GM20431 (cell line): ENCODE measurements at regions not wholly inside any gene's neighbourhood (a gene's known extent, or its start where the extent isn't known, plus 50 kb on each side); places are given as distances from the start of the nearest gene placed in this dataset.

ENCODE experiments used
- in situ Hi-C: fragments of 300-500 bp; cut with MseI, MboI; formaldehyde crosslinking; loops from one replicate; pipeline ENCODE4 v1.15.0; 2020; ENCODE audit warnings: low sequenced_read_pairs; ENCODE audit not compliant: unreplicated experiment

DNA sequence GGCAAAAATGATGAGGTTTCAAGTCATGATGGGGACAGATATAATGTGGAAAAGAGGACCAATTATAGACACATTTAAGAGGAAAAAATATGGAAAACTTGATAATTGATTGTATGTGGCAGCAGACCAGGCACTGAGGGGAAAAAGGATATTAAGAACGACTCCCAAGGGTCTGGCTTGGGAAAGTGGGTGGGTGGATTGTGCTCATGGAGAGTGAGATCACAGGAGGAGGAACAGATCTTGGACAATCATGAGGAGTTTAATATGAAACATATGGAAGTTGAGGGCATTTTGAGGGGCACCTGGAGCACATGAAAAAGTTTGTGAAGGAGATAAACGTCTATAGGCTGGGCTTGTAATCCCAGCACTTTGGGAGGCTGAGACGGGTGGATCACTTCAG lies 454.3 kb upstream of the KLF4 start:
- in situ Hi-C loops: no loop called here

DNA sequence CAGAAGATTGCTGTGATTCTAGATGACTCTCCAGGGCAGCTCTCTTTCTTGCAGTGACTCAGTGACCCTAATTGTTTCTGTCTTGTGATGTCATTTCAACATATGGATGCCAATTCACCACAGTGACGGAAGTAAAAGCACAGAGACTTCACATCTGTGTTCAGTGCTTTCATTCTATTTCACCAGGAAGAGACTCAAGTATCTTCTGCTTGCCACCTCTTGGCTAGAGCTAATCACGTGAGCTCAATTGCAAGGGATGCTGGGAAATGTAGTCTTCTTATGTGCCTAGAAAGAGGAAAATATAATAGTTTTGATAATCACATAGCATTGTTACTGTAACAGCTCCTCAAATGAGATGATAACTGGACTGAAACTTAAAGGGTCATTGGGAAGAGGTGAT lies 453.3 kb upstream of the KLF4 start:
- in situ Hi-C loops: no loop called here

DNA sequence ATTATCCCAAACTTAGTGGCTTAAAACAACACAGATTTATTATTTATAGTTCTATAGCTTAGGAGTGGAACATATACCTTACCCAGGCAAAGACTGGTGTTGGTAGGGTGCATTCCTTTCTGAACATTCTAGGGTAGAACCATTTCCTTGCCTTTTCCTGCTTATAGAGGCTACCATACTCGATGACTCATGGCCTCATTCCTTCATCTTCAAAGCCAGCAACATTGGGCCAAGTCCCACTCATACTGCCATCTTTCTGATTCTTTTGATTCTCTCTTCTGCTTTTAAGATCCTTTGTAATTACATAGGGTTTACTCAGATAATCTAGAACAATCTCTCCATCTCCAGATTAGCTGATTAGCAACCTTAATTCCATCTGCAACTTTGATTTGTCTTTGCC lies 452.7 kb upstream of the KLF4 start:
- in situ Hi-C loops: no loop called here

DNA sequence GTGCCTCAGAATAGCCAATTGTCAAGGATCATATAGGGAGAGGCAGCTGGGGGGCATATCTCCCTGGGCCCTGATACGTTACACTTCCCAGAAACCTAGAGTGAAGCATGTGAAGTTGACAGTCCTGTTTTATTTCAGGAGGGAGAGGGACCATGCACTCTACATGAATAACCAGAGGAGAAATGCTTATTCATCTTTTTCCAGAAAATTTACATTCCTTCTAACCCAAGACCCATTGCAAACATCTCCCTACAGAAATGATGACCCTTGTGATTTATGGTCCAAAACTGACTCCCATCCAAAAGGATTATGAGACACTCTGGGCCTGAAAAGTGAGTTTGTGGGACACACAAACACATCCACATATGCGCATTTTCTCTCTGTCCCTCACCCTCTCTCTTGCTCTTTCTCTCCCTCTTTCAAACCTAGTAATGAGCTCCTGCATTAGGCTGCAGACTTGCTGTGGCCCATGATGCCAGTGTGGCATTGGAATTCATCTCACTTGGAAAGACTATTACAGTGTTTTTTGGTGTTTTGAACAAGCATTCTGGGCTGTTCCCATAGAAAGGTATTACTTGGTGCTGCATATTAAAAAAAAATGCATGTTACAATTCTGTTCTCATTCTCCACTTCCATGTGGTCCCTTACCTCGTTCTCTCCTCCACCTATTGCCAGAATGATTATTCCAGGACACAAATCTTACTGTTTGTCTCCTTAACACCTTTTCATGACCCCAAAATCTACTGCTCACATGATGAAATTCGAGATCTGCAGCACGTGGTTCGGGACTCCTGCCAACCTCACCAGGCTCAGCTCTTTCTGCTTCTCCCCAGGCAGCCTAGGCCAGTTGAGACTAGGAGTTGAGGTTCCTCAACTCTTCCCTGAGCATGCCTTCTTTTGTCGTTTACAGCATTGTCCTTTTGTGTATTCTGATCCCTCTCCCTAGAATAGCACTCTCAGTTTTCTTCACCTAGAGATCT lies 451.3 kb upstream of the KLF4 start:
- in situ Hi-C loops: no loop called here

DNA sequence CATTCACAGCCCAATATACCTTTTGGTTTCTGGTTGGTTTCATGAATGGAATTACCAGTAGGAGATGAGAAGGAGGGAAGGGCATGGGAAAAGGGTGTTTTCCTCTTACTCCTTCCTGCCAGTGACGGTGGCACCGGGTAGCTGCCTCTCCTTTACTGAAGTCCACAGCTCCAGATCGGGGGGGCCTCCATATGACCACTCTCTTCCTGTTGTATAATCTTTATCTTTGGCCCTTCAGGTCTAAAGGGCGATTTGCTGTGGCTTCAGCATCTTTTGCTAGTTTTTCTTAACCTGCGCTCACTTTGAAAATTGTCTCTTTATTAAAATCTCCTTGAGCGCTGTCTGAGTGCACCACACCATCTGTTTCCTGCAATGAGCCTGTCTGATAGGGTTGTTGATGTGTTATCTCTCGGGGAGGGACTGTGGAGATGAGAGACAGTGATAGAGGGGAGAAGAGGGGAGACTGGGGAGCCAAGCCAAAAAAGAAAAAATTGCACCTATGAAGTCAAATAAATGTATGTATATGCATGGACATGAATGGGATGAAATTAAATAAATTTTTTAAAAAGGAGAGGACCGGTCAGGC lies 449.3 kb upstream of the KLF4 start:
- in situ Hi-C loops: no loop called here

DNA sequence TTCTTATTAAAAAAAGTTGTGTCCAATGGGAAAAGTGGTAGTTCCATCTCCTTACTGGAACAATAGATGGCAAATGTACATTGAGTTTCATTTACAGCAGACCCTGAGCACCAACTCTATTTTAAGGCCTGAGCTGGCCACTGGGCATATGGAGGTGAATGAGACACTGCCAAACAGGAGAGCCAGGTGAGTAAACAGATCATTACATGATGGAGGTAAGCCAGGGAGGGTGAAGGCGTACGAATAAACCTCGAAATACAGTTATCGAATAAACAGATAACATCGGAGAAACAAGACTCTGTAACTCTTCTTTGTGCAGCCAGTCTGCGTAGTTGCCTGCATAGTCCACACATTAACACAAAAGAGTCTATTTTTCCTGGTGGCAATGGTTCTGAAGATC lies 446.4 kb upstream of the KLF4 start:
- in situ Hi-C loops: no loop called here

DNA sequence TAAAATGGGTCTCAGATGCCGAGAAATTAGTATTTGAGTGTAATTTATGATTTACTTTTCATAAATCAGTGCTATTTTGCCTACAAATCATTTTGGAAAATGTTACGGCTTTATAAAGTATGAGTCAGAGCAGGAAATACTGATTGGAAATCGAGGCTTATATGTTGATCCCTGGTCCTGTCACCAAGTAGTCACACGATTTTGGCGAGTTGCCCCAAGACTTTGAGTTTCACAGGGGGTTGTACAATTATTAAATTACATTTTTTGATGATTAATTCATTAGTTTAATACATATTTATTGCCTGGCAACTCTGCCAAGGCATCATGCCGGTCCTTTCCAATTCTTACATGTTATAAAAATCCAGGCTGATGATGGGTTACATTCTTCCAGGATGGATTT lies 443.9 kb upstream of the KLF4 start:
- in situ Hi-C loops: no loop called here

DNA sequence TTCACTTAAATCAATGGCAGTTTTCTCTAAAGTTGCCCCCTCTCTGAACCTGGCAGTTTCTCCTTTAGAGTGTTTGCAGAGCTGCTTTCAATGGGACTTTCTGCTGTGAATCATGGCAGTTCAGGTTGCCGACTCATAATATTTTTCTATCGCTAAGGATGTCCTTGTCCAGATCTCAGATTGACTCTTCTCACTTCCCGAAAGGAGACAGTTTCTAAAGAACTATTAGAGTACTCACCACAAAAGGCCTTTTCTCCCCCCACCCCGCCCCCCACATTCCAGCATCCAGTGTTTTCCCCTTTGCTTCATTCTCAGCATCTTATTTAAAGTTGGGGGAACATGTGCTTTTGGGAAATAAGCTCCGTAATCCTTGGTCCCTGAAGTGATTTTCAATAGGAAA lies 443.5 kb upstream of the KLF4 start:
- in situ Hi-C loops: no loop called here

DNA sequence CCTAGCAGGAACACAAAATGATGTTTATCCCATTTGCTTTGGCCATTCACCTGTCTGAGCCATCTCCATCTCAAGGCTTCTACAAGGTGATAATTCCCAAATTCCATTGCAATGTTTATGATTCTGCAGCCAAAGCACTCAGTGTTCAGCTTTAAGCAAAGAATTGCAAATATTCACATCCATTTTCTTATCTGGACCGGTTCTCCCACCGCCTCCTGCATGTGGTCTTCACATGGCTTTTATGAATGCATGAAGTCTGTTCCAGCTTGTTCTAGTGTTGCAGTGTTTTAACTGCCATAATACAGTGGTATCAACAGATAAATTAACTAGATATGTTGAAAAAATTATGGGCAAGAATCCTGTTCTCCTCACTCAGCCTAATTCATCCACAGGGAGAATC lies 443.0 kb upstream of the KLF4 start:
- in situ Hi-C loops: no loop called here

DNA sequence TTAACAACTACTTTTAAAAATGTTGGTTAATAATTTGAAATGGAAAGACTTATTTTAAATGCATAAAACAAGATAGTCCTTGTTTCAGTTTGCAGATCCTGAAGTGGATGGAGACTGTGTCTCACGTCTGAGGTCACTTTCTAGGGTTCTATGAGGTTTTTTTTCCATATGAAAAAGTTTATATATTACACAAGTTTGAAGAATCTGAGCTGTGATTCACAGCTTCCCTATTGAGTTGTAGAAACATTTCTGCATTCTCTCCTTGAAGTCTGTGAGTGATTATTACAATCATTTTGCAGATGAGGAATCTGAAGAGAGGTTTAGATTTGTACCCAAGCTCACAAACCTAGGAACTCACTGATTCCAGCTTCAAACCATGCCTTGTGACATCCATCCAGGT lies 442.5 kb upstream of the KLF4 start:
- in situ Hi-C loops: no loop called here

DNA sequence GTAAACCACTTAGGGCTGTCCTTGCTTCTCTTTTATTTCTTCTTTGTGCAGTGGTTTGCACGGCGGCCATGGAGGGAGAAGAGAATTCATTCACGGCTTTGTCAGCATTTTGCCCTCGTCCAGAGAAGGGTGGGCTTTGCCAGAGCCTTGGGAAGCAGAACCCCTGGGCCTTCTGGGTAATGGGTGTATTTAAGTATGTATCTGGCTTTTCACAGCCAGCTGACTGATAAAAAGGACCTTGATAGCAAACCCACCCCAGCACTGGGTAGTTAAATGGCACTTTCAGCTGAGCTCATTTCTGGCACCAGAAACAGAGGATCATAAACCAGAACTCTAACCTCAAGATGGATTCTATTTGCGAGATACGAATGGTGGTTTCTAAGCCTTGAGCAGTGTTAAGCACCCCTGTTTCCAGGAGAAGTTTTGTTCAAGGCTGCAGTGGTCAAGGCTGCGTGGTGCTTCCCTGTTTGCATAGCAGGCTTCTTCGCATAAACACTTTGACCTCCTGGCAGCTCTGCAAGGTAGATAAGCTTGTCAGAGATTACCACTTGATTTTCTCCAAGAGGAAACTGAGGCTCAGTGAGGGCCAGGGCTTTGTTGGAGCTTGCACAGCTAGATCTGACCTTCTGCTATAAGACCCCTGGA lies 441.6 kb upstream of the KLF4 start:
- in situ Hi-C loops: no loop called here

DNA sequence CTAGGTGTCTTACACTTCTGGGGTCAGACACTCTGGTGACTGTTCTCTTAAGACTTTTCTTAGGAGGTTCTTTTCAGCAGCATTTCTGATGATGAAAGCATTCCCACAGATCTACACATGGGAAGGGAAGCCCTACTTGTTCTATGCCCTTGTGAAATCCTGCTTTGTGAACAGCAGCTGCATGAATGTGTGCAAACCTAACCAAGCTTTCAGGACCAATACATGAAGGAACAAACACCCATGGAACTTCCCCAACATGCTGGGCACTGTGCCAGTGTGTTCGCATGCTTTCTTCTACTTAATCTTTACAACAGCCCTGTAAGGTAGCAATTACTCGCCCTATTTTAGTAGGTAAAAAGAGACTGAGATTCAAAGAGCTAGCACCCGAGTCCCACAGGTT lies 439.9 kb upstream of the KLF4 start:
- in situ Hi-C loops: no loop called here

DNA sequence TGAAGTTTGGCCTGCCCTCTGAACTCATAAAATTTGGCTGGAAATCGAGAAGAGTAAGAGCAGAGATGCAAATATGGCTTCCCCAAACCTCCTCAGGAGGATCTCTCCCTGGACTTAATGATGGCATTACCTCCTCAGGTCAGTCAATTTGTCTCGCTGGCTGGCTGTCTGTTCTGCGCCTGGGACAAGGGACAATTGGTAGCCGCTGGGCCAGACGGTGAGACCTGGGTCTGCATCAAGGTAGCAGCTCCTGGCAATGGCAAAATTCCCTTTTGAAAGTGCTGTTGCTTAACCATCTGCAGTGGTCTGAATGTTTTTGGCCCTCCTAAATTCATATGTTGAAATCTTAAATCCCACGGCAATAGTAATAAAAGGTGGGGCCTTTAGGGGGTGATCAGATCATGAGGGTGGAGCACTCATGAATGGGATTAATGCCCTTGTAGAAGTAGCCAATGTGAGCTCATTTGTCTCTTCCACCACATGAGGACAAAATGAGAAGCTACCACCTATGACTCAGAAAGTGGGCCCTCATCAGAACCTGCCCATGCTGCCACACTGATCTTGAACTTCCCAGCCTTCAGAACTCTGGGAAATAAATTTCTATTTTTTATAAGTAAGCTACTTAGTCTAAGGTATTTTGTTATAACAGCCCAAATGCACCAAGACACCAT lies 439.3 kb upstream of the KLF4 start:
- in situ Hi-C loops: no loop called here

DNA sequence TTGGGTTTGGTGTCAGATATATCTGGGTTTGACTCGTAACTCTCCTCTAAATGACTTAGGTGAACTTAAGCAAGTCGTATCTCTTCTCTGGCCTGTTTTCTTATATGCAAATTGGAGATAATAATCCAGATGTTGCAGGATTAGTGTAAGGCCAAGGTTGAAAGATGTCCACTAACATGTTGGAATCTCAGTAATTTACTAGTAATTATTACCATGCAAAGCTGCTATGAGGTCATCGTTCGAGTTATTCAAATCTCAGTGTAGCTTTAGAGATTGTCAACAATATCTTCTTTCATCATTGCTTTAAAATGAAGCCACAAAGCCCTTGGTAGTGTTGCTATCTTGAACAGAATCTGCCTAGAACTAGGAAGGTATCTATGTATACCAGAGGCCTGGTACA lies 437.7 kb upstream of the KLF4 start:
- in situ Hi-C loops: no loop called here

DNA sequence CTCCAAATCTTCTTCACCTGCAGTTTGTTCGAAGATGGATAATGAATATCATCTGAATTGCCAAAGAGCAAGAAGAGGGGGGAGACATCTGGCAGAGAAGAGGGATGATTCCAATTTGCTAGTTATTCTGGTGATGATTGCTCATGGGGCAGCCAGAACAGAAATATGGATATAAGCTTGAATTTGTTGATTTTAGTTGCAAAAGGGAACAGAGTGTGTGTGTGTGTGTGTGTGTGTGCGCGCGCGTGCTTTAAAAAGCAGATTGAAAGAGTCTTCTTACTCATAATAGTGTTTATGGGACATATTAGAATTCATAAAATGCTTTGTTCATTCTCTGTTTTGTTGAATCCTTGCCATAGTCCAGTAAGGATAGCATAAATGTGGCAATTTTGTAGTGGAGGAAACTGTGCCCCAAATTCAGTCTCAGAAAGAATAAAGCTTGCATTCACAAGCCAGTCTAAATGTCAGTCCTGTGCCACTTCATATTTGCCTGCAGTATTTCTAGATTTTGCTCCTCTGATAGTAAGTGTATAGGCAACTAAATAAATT lies 436.3 kb upstream of the KLF4 start:
- in situ Hi-C loops: no loop called here

DNA sequence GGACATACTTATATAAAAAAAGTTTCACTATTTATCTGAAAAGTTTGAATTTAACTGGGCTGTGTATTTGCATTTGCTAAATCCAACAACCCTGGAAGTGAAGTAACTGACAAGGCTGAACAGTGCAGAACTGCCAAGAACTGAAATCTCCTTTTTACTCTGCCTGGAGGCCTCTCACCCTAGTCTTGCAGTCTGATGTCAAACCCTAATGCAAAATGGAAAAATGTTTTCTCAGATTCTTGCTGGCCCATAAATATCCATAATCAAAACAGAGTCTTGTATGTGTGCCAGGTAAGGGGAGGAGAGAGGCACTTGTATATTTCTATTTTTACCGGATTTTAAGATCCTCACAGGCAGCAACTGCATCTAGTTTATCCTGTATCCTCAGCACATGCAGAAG lies 432.7 kb upstream of the KLF4 start:
- in situ Hi-C loops: no loop called here

DNA sequence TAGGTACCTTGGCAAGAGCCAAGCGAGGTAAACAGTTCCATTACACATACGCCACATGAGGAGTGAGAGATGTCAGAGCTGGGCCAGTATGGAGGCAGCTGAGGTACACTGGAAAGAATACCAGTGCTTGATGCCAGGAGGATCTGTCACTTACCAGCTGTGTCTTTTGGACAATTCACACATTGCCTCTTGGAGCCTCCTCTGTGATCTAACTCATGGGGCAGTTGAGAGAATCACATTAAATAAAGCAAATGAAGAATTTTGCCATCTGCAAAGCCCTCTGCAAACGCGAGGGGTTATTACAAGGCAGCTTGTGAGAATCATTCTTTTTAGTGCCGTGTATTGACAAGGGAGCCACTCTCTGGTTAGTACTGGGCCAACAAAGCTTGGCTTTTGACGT lies 429.7 kb upstream of the KLF4 start:
- in situ Hi-C loops: no loop called here

DNA sequence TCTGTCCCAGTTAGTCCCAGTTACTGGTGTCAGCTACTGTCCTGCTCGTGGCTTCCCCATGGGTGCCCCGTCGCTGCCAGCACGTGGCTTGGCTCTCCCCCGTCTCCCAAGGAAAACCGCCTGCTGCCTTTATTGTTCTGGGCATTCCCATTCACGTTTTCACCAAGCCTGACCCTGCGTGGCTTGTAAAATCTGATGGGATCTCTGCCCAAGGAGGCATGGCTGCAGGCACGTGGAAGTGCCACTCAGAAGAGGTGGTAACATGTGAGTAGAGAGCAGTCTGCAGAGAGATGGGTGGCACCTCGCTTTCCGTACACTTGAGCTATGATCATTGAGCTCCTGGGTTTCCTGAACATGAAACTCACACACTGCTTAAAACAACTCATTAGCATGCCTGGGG lies 429.2 kb upstream of the KLF4 start:
- in situ Hi-C loops: no loop called here

DNA sequence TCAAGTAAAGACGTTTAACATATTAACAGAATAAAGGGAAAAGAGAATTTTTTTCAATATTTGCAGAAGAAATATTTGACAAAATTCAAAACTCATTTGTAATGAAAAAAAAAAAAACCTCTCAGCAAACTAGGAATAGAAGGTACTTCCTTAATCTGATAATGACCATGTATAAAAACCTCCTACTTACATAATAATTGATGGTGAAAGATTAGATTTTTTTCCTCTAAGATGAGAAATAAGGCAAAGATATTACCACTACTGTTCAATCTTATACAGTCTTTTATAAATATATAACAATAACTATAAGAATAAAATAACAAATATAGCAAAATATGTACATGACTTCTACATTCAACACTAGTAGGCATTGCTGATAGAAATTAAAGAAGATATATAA lies 424.6 kb upstream of the KLF4 start:
- in situ Hi-C loops: no loop called here

DNA sequence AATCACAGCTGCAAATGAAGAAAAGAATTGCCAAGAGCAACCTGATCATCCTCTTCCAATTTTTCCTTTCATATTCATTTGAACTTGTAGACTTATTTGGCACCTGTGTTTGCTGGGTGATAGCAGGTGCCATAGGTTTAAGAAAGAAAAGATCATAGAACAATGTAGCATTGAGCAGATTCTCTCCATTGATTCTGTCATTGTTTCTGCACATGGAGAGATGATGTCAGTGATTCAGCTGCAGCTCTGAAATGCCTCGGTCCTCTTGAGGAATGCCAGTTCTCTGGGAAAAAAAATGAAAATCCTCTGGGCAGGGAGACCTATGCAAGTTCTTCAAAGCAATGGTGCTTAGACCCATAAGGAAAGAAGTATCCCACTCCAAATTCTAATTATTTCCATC lies 418.1 kb upstream of the KLF4 start:
- in situ Hi-C loops: no loop called here

DNA sequence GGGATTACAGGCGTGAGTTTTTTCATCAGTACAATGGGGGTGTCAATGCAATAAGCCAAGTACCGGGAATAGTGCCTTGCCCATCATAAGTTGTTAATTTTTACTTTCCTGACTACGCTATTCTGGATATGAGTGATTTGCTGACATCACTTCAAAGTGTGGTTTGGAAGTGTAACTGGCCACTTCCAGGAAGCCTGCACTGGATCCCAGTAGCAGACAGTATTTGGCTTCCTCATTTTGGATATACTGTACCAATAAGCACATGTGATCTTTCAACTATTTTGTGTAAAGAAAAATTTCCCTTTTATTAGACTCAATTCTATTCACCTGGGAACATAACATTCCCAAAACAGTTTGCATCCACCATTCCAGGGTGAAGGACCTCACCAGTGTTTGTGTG lies 417.7 kb upstream of the KLF4 start:
- in situ Hi-C loops: no loop called here
